ENCODE measurements at regions not wholly inside any gene's neighbourhood (a gene's known extent, or its start where the extent isn't known, plus 50 kb on each side); places are given as distances from the start of the nearest gene placed in this dataset.

DNA sequence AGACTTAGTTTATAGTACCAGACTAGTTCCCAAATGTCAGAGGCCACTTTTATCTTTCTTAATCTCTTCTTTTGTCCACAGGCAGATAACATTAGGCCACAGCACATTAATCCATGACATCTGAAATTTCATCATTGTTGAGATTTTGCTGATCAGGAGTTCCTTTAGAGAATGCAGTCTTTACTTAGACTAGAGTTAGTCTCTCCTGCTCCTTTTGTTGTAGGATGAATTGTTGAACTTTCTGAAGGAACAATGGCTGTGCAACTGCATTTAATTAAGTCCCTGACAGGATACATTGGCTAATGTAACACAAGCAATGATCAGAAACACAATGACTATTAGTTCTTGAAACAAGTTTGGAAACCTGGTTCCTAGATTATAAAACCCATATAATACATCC lies 266.3 kb downstream of the PCDH20 start:
- TF ChIP-seq CTCF (IDR thresholded peaks at IDR 0.05 in 4 of 5, conservative IDR thresholded peaks at IDR 0.05 in 1 of 5) (no peak), POLR2A (IDR thresholded peaks at IDR 0.05) (no peak)

Data from gastrocnemius medialis (tissue), 4 donors.